Ishikawa (cell line): ENCODE measurements at regions not wholly inside any gene's neighbourhood (a gene's known extent, or its start where the extent isn't known, plus 50 kb on each side); places are given as distances from the start of the nearest gene placed in this dataset.

ENCODE experiments used
- CEBPB ChIP-seq: IDR thresholded peaks from 2 replicates; pipeline ENCODE4 v1.6.1; 2012
- CREB1 ChIP-seq: IDR thresholded peaks from 2 replicates; pipeline ENCODE4 v1.6.1; 2012; ENCODE audit warnings: low read depth
- EGR1 ChIP-seq: IDR thresholded peaks from 2 replicates; pipeline ENCODE4 v1.6.1; 2012
- EP300 ChIP-seq: IDR thresholded peaks from 2 replicates; pipeline ENCODE4 v1.6.1; 2012; ENCODE audit warnings: borderline replicate concordance
- FOXM1 ChIP-seq: IDR thresholded peaks from 2 replicates; pipeline ENCODE4 v1.6.1; 2012; ENCODE audit warnings: low read depth, borderline replicate concordance
- MAX ChIP-seq: IDR thresholded peaks from 2 replicates; pipeline ENCODE4 v1.6.1; 2012
- NFIC ChIP-seq: IDR thresholded peaks from 2 replicates; pipeline ENCODE4 v1.6.1; 2012
- RAD21 ChIP-seq: IDR thresholded peaks from 2 replicates; pipeline ENCODE4 v1.6.1; 2012; ENCODE audit warnings: low read depth
- REST ChIP-seq: IDR thresholded peaks from 2 replicates; pipeline ENCODE4 v1.6.1; 2012; ENCODE audit warnings: low read depth, mild to moderate bottlenecking
- TAF1 ChIP-seq: IDR thresholded peaks from 2 replicates; pipeline ENCODE4 v1.6.1; 2012; ENCODE audit warnings: low read depth, mild to moderate bottlenecking
- TCF12 ChIP-seq: IDR thresholded peaks from 2 replicates; pipeline ENCODE4 v1.6.1; 2012; ENCODE audit warnings: low read depth
- TEAD4 ChIP-seq: IDR thresholded peaks from 2 replicates; pipeline ENCODE4 v1.6.1; 2012
- USF1 ChIP-seq: IDR thresholded peaks from 2 replicates; pipeline ENCODE4 v1.6.1; 2012
- YY1 ChIP-seq: IDR thresholded peaks from 2 replicates; pipeline ENCODE4 v1.6.1; 2012; ENCODE audit warnings: low read depth
- ZBTB7A ChIP-seq: IDR thresholded peaks from 2 replicates; pipeline ENCODE4 v1.6.1; 2012; ENCODE audit warnings: low read depth

GRCh38 chr11:31887180-31887579 is 76.1 kb upstream of the PAX6 start:
- no peak for TF ChIP-seq TAF1
- peak; percentile 61 for TF ChIP-seq RAD21

- TF ChIP-seq FOXM1 (no peak), CREB1 (no peak), MAX (no peak), EGR1 (no peak)
Observed at GRCh38 chr11:31884080-31884479, 73.0 kb upstream of the PAX6 start.

GRCh38 chr11:31883435-31883834 is 72.3 kb upstream of the PAX6 start:
- TF ChIP-seq RAD21: no peak

- TF ChIP-seq YY1: no peak
- no peak for TF ChIP-seq REST
- no peak for TF ChIP-seq FOXM1
- TF ChIP-seq CREB1: no peak
- no peak for TF ChIP-seq USF1
- TF ChIP-seq RAD21: no peak
Observed at GRCh38 chr11:31882951-31883392, 71.8 kb upstream of the PAX6 start.

- TF ChIP-seq FOXM1: no peak
- TF ChIP-seq EGR1: no peak
- TF ChIP-seq YY1: no peak
- no peak for TF ChIP-seq TEAD4
- no peak for TF ChIP-seq ZBTB7A
- no peak for TF ChIP-seq MAX
- TF ChIP-seq CREB1: no peak
- no peak for TF ChIP-seq CEBPB
- TF ChIP-seq EP300: no peak
- TF ChIP-seq RAD21: no peak
- no peak for TF ChIP-seq TAF1
- TF ChIP-seq USF1: no peak
- TF ChIP-seq NFIC: no peak
- TF ChIP-seq REST: no peak
- TF ChIP-seq TCF12: no peak
Observed at GRCh38 chr11:31881825-31882224, 70.7 kb upstream of the PAX6 start.

- no peak for TF ChIP-seq MAX
- TF ChIP-seq REST: no peak
- no peak for TF ChIP-seq FOXM1
- no peak for TF ChIP-seq NFIC
- TF ChIP-seq TAF1: no peak
- TF ChIP-seq ZBTB7A: no peak
- no peak for TF ChIP-seq CEBPB
- no peak for TF ChIP-seq CREB1
- TF ChIP-seq EGR1: no peak
- TF ChIP-seq TEAD4: no peak
- TF ChIP-seq YY1: no peak
- TF ChIP-seq RAD21: no peak
- TF ChIP-seq USF1: no peak
Observed at GRCh38 chr11:31879681-31880080, 68.6 kb upstream of the PAX6 start.
